ENCODE measurements at regions not wholly inside any gene's neighbourhood (a gene's known extent, or its start where the extent isn't known, plus 50 kb on each side); places are given as distances from the start of the nearest gene placed in this dataset.
A peak's percentile ranks its signal among the peaks of the same experiment; 100 is the strongest.

GRCh38 chr17:47066841-47067682, 88.0 kb upstream of the RPRML start:
- 10% methylated on average over 16 of the region's 18 CpGs for whole genome bisulfite sequencing (ENCODE audit: low lambda C conversion rate)
- Histone ChIP-seq H3K4me3 (ENCODE audit: low read depth in 2 of 2, low read length in 1 of 2) (peak overlapping the region; percentile 80 to 94), H3K36me3 (replicated peaks in 1 of 2; ENCODE audit: control insufficient read depth in 1 of 2, insufficient read depth in 2 of 2, low read length in 1 of 2) (peaks cover 2 to 31% of the 10 kb centered on the region in 2 experiments), H3K4me1 (ENCODE audit: control insufficient read depth in 1 of 2, insufficient read depth in 2 of 2, low read depth in 1 of 2, low read length in 1 of 2) (peaks cover 7% of the 10 kb centered on the region in 2 experiments; a peak in 3 of 4 replicates), H3K27ac (ENCODE audit: low read depth in 2 of 2, low read length in 1 of 2) (peak overlapping the region; percentile 78 to 91), H3K9ac (peak overlapping the region; percentile 92), H3K4me2 (peak overlapping the region; percentile 83), H3K9me3 (peaks cover 10% of the 10 kb centered on the region; the same call in 1 of the 2 replicates), H2AFZ (ENCODE audit: low read depth) (peak overlapping the region; percentile 78), H3K9me2 (no peaks in the 10 kb centered on the region; the same call in 1 of the 2 replicates), H4K20me1 (ENCODE audit: insufficient read depth) (no peaks in the 10 kb centered on the region), H3F3A (replicated peaks; ENCODE audit: insufficient read depth) (peaks cover 27% of the 10 kb centered on the region), H3K79me2 (ENCODE audit: insufficient read depth) (peaks cover 38% of the 10 kb centered on the region), H3K27me3 (ENCODE audit: insufficient read depth) (no peaks in the 10 kb centered on the region)
- CTCF ChIA-PET = no interaction called here
- POLR2A ChIA-PET = interaction anchor here (0.6 kb wide), 2 partner anchors 47 to 144 kb away, joined by 3 to 5 read pairs; no protein-coding TSS in a partner anchor
- DNase-seq = peak; percentile 99
- TF ChIP-seq MXI1 (IDR thresholded peaks at IDR 0.05; ENCODE audit: low read depth, low read length) (peak; percentile 88), ELF1 (IDR thresholded peaks at IDR 0.05) (peak; percentile 97), RXRA (IDR thresholded peaks at IDR 0.05; ENCODE audit: borderline replicate concordance, low read depth) (no peak), GABPA (IDR thresholded peaks at IDR 0.05; ENCODE audit: low read depth) (peak; percentile 84), REST (IDR thresholded peaks at IDR 0.05; ENCODE audit: low read depth, low read length) (peak; percentile 75), MAX (IDR thresholded peaks at IDR 0.05; ENCODE audit: low read depth) (peak; percentile 96), CHD2 (IDR thresholded peaks at IDR 0.05; ENCODE audit: low read length, partially characterized antibody) (peak; percentile 95), SMC3 (IDR thresholded peaks at IDR 0.05; ENCODE audit: low read depth, low read length) (no peak), JUND (IDR thresholded peaks at IDR 0.05) (peak; percentile 62), TAF1 (IDR thresholded peaks at IDR 0.05; ENCODE audit: borderline replicate concordance, low read depth, low read length) (peak; percentile 98), POLR2AphosphoS5 (IDR thresholded peaks at IDR 0.05; ENCODE audit: low read depth, low read length) (peak; percentile 99), NFIC (IDR thresholded peaks at IDR 0.05; ENCODE audit: borderline replicate concordance) (peak; percentile 58), YY1 (IDR thresholded peaks at IDR 0.05; ENCODE audit: low read depth) (peak; percentile 80), NRF1 (IDR thresholded peaks at IDR 0.05; ENCODE audit: low read depth, low read length) (no peak), RAD21 (IDR thresholded peaks at IDR 0.05; ENCODE audit: low read length) (no peak; the same call in none of the 2 replicates), USF1 (IDR thresholded peaks at IDR 0.05; ENCODE audit: borderline replicate concordance, low read depth) (peak; percentile 59; the same call in 1 of the 2 replicates), GATA2 (CRISPR knock-in tag; IDR thresholded peaks at IDR 0.05) (peak; percentile 70), TEAD4 (IDR thresholded peaks at IDR 0.05; ENCODE audit: borderline replicate concordance, insufficient read depth) (0 out of 2 replicates have a peak, but pooled peaks have one; percentile 57), RFX5 (IDR thresholded peaks at IDR 0.05; ENCODE audit: low read length) (no peak), TCF12 (IDR thresholded peaks at IDR 0.05) (peak; percentile 95)
- TF ChIP-seq, protein P1, sequence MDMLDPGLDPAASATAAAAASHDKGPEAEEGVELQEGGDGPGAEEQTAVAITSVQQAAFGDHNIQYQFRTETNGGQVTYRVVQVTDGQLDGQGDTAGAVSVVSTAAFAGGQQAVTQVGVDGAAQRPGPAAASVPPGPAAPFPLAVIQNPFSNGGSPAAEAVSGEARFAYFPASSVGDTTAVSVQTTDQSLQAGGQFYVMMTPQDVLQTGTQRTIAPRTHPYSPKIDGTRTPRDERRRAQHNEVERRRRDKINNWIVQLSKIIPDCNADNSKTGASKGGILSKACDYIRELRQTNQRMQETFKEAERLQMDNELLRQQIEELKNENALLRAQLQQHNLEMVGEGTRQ (IDR thresholded peaks at IDR 0.05; ENCODE audit: borderline replicate concordance, low read depth, low read length) = no peak
- TF ChIP-seq, protein P2, sequence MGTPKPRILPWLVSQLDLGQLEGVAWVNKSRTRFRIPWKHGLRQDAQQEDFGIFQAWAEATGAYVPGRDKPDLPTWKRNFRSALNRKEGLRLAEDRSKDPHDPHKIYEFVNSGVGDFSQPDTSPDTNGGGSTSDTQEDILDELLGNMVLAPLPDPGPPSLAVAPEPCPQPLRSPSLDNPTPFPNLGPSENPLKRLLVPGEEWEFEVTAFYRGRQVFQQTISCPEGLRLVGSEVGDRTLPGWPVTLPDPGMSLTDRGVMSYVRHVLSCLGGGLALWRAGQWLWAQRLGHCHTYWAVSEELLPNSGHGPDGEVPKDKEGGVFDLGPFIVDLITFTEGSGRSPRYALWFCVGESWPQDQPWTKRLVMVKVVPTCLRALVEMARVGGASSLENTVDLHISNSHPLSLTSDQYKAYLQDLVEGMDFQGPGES (IDR thresholded peaks at IDR 0.05; ENCODE audit: low read depth, low read length) = no peak; the same call in 1 of the 2 replicates
- TF ChIP-seq, protein P3, sequence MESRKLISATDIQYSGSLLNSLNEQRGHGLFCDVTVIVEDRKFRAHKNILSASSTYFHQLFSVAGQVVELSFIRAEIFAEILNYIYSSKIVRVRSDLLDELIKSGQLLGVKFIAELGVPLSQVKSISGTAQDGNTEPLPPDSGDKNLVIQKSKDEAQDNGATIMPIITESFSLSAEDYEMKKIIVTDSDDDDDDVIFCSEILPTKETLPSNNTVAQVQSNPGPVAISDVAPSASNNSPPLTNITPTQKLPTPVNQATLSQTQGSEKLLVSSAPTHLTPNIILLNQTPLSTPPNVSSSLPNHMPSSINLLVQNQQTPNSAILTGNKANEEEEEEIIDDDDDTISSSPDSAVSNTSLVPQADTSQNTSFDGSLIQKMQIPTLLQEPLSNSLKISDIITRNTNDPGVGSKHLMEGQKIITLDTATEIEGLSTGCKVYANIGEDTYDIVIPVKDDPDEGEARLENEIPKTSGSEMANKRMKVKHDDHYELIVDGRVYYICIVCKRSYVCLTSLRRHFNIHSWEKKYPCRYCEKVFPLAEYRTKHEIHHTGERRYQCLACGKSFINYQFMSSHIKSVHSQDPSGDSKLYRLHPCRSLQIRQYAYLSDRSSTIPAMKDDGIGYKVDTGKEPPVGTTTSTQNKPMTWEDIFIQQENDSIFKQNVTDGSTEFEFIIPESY (IDR thresholded peaks at IDR 0.05; ENCODE audit: borderline replicate concordance, low read depth) = peak; percentile 88

Data from SK-N-SH (cell line).